Midbrain (tissue), 1 donor: ENCODE measurements at regions not wholly inside any gene's neighbourhood (a gene's known extent, or its start where the extent isn't known, plus 50 kb on each side); places are given as distances from the start of the nearest gene placed in this dataset.

Source experiments
- DNase-seq: peaks from one replicate; lab custom pipeline; 2025; lab: John Stamatoyannopoulos, UW

GRCh38 chr13:82698383-82698782, 1183.9 kb downstream of the SLITRK1 start:
- no peak for DNase-seq

GRCh38 chr13:82693607-82694006, 1188.7 kb downstream of the SLITRK1 start:
- DNase-seq: no peak

- DNase-seq: no peak
Observed at GRCh38 chr13:82688400-82688994, 1193.8 kb downstream of the SLITRK1 start.

GRCh38 chr13:82687884-82688283, 1194.4 kb downstream of the SLITRK1 start:
- no peak for DNase-seq

GRCh38 chr13:82681535-82681934, 1200.7 kb downstream of the SLITRK1 start:
- no peak for DNase-seq

- DNase-seq: no peak
Observed at GRCh38 chr13:82678052-82678451, 1204.2 kb downstream of the SLITRK1 start.

- DNase-seq: no peak
Observed at GRCh38 chr13:82675024-82675423, 1207.2 kb downstream of the SLITRK1 start.

GRCh38 chr13:82674546-82674945, 1207.7 kb downstream of the SLITRK1 start:
- DNase-seq: no peak

GRCh38 chr13:82672248-82672647, 1210.0 kb downstream of the SLITRK1 start:
- no peak for DNase-seq

- no peak for DNase-seq
Observed at GRCh38 chr13:82664183-82664582, 1218.1 kb downstream of the SLITRK1 start.

GRCh38 chr13:82661126-82661525, 1221.1 kb downstream of the SLITRK1 start:
- no peak for DNase-seq

- DNase-seq: no peak
Observed at GRCh38 chr13:82658811-82659210, 1223.5 kb downstream of the SLITRK1 start.

- DNase-seq: peak; percentile 1
Observed at GRCh38 chr13:82657471-82657870, 1224.8 kb downstream of the SLITRK1 start.

GRCh38 chr13:82654861-82655855, 1227.1 kb downstream of the SLITRK1 start:
- no peak for DNase-seq

GRCh38 chr13:82654143-82654542, 1228.1 kb downstream of the SLITRK1 start:
- DNase-seq: no peak

GRCh38 chr13:82647540-82647939, 1234.7 kb downstream of the SLITRK1 start:
- no peak for DNase-seq

- DNase-seq: no peak
Observed at GRCh38 chr13:82636119-82636518, 1246.2 kb downstream of the SLITRK1 start.

- DNase-seq: no peak
Observed at GRCh38 chr13:82634946-82635345, 1247.3 kb downstream of the SLITRK1 start.

- no peak for DNase-seq
Observed at GRCh38 chr13:82627183-82627582, 1255.1 kb downstream of the SLITRK1 start.

- no peak for DNase-seq
Observed at GRCh38 chr13:82625717-82626116, 1256.6 kb downstream of the SLITRK1 start.

- no peak for DNase-seq
Observed at GRCh38 chr13:82615043-82615442, 1267.2 kb downstream of the SLITRK1 start.

GRCh38 chr13:82614086-82614485, 1268.2 kb downstream of the SLITRK1 start:
- DNase-seq: no peak

GRCh38 chr13:82606008-82606407, 1276.3 kb downstream of the SLITRK1 start:
- no peak for DNase-seq
